Coronary artery (tissue), 2 donors: ENCODE measurements at regions not wholly inside any gene's neighbourhood (a gene's known extent, or its start where the extent isn't known, plus 50 kb on each side); places are given as distances from the start of the nearest gene placed in this dataset.

Experiments
- DNase-seq: peaks from one replicate; pipeline ENCODE4 v3.0.0-alpha.2; 2017; ENCODE audit warnings: low spot score
- H3K27ac ChIP-seq, 2 donors: fragments of 200-600 bp; sonication (generic); one replicate each; pipeline ENCODE4 v1.5.1; 2016 to 2019
- H3K4me3 ChIP-seq: fragments of 200-600 bp; sonication (generic); 2 replicates; pipeline ENCODE4 v1.5.1; 2016; ENCODE audit warnings: mild to moderate bottlenecking, moderate library complexity
- TF ChIP-seq, protein P1 (sequence below): fragments of 200-600 bp; sonication (generic); IDR thresholded peaks from one replicate; pipeline ENCODE4 v1.5.1; 2019; ENCODE audit warnings: antibody characterized with exemption

DNA sequence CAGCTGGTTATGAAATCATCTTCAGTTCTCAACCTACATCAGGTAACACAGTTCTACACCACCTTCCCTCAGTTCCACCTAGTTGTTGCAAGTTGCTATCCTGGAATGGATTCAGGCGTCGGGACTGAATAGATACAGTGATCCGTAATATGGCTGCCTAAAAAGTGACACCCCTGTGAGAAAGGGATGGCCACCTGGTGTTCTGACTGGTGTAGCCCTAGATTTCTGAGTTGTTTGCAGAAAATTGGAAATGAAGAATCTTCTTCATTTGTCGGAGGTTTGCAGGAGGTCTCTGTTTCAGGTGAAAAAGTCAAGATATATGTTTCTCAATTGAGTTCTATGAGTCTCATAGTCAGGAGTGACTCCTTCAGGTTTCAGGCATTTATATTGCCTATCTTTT, 225.8 kb upstream of the ELAC2 start:
- TF ChIP-seq, protein P1, sequence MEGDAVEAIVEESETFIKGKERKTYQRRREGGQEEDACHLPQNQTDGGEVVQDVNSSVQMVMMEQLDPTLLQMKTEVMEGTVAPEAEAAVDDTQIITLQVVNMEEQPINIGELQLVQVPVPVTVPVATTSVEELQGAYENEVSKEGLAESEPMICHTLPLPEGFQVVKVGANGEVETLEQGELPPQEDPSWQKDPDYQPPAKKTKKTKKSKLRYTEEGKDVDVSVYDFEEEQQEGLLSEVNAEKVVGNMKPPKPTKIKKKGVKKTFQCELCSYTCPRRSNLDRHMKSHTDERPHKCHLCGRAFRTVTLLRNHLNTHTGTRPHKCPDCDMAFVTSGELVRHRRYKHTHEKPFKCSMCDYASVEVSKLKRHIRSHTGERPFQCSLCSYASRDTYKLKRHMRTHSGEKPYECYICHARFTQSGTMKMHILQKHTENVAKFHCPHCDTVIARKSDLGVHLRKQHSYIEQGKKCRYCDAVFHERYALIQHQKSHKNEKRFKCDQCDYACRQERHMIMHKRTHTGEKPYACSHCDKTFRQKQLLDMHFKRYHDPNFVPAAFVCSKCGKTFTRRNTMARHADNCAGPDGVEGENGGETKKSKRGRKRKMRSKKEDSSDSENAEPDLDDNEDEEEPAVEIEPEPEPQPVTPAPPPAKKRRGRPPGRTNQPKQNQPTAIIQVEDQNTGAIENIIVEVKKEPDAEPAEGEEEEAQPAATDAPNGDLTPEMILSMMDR = no peak
- Histone ChIP-seq H3K27ac (no peak overlapping the region), H3K4me3 (no peak overlapping the region)
- no peak for DNase-seq

DNA sequence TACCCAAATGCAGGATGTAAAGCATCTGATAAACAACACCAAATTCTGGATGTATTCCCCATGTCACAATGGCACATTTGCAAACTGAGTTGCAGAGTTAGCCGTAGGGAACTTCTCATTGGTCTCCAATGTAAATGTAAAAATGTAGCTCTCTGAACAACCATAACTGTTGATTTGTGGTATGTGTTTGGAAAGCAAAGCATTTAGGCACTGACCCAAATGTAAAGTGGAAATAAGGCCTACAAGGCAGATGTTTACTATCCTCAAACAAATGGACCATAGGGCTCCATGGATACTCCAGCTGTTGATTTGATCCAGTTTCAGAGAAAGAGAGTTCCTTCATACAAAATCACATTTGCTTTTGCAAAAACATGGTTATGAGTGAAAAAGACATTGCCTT, 223.0 kb upstream of the ELAC2 start:
- no peak for DNase-seq
- TF ChIP-seq, protein P1 = no peak
- no peak overlapping the region for H3K4me3 ChIP-seq
- no peak overlapping the region for H3K27ac ChIP-seq

DNA sequence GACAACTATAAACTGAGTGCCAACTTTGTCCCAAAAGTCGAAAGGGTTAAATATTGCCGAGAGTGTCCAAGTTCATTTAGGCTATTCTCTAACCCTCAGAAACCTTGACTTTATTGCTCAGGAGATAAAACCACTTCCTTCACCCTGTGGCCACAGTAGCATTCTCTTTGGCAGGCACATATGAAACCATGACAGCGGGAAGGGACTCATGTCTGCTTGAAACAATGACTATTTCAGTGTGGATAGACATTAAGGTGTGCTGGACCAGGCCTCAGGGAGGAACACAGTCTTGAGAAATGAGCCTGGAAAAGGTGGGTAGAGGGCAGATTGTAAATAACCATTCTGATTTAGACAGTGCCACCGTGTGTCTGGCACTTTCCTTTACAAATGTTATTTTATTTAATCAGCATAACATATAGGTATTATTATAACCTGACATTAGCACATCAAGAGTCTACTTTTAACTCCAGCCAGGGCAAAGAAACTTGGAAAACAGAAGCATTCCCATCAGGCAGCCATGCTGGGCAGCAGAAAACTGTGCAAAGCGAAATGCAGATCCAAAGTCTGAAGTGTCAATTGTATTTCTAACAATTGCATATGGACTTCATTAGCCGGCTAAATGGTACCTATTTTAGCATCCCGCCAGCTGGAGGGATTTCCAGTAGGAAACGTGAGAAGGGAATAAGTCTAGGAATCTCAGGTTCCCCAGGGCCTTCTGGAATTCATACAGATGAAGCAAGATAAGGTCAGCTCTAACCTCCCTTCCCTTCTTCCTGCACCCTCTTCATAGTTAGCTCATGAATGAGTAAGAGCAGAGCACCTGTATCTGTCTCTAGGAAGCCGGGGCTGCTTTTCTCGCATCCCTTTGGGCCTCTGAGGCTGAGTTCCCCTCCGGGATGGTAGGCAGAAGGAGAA, 212.8 kb upstream of the ELAC2 start:
- TF ChIP-seq, protein P1 = no peak
- DNase-seq = no peak
- Histone ChIP-seq H3K27ac (no peak overlapping the region), H3K4me3 (no peak overlapping the region)

DNA sequence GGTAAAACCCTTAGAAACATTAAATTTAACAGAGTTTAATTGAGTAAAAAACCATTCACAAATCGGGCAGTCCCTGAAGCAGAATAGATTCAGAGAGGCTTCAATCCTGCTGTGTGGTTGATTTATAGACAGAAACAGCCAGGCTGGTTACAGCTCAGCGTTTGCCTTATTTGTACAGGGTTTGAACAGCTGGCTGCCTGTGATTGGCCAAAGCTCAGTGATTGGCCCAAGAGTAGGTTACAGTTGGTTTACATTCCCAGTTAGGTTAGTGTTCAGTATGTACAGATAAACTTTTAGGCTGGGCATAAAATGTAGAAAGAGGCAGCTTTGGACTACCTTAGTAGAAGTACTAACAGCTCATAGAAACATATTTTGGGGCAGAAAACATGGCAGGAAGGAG, 210.4 kb upstream of the ELAC2 start:
- no peak for DNase-seq
- Histone ChIP-seq H3K27ac (no peak overlapping the region), H3K4me3 (no peak overlapping the region)
- TF ChIP-seq, protein P1 = no peak

DNA sequence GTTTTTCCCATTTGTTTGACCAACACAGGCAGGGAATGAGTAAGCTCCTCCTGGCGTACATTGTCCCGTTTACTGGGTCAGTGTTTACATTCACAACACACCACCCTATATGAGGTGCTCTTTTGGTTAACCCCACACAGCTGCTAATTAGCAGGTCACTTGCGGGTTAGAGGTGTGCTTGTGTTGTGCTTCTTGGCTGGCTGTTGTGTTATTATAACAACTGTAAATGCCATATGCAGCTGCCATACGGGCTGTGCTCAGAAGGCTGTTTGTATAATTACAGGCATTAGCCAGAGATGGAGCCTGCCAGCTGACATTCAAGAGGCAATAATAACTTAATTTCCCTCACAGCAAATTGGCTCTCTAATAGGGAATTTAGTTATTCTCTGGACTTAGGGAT, 205.1 kb upstream of the ELAC2 start:
- TF ChIP-seq, protein P1 = no peak
- no peak for DNase-seq
- H3K27ac ChIP-seq = no peak overlapping the region
- H3K4me3 ChIP-seq = no peak overlapping the region

DNA sequence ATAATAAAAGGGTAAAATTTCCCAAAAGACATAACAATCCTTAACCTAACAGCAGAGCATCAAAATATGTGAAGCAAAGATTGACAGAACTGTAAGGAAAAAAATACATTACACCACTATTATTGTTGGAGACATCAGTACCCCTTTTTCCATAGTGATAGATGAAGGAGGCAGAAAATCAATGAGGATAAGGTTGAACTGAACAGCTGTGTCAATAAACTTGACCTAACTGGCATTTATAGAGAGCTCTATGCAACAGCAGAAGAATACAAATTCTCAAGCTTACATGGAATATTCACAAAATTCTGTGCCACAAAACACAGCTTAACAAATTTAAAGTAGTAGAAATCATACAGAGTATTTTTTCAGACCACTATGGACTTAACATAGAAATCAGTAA, 195.0 kb upstream of the ELAC2 start:
- DNase-seq = no peak
- TF ChIP-seq, protein P1 = no peak
- Histone ChIP-seq H3K27ac (no peak overlapping the region), H3K4me3 (no peak overlapping the region)

DNA sequence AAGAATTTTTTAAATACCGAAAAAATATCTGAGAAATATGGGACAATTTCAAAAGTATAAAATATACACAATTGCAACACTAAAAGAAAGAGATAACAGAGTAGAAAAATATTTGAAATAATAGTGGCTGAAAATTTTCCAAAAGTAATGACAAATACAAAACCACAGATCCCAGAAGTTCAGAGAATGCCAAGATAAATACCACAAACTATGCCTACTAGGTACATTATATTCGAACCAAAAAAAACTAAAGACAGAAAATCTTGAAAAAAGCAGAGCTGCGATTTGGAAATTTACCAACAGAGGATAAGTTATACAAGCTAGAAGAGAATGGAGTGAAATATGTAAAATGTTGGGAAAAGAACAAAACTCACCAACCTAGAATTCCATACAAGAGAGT, 191.3 kb upstream of the ELAC2 start:
- H3K4me3 ChIP-seq = no peak overlapping the region
- TF ChIP-seq, protein P1 = no peak
- H3K27ac ChIP-seq = no peak overlapping the region
- DNase-seq = no peak
